GM21786 (cell line): ENCODE measurements at regions not wholly inside any gene's neighbourhood (a gene's known extent, or its start where the extent isn't known, plus 50 kb on each side); places are given as distances from the start of the nearest gene placed in this dataset.
"Not testable (repeated sequence)": the region's sequence is repeated elsewhere in the genome, so short reads cannot be mapped to it uniquely, and the experiment has no call there.

Experiments
- ATAC-seq: cut with Tn5 transposase; IDR thresholded peaks from one replicate; pipeline ENCODE4 v1.9.1; 2021; ENCODE audit not compliant: unreplicated experiment

- ATAC-seq, result no peak
These were observed 193.1 kb upstream of the ADCY2 start for GRCh38 chr5:7202846-7203245.

DNA sequence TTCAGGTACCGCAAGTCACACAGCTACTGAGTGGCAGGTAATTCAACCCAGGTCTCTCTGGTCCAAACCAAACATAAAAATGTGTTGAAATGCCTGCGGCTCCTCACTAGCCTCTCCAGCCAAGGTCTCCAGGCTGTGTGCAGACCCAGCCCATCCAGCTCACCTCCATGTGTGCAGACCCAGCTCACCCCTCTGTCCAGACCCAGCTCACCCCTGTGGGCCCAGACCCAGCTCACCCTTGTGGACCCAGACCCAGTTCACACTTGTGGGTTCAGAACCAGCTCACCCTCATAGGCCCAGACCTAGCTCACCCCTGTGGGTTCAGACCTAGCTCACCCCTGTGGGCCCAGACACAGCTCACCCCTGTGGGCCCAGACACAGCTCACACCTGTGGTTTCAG, 188.0 kb upstream of the ADCY2 start:
- no peak for ATAC-seq

- no peak for ATAC-seq
These were observed 187.0 kb upstream of the ADCY2 start for GRCh38 chr5:7208938-7209337.

- ATAC-seq, result no peak
These were observed 186.3 kb upstream of the ADCY2 start for GRCh38 chr5:7209658-7210057.

DNA sequence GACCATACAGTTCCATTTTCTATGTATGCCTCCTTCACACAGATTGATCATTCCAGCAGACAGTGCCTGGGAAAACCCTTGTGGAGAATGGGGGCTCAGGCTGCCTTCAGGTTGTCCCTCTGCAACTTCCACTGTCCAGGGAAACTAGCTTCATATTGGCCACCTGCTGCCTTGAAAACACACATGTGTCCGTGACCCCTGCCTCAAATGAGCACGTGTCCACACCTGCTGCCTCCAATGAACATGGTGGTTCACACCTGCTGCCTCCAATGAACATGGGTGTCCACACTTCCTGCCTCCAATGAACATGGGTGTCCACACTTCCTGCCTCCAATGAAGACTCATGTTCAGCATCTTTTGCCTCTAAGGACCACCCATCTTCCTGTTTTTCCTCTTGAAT, 185.4 kb upstream of the ADCY2 start:
- ATAC-seq, result no peak

DNA sequence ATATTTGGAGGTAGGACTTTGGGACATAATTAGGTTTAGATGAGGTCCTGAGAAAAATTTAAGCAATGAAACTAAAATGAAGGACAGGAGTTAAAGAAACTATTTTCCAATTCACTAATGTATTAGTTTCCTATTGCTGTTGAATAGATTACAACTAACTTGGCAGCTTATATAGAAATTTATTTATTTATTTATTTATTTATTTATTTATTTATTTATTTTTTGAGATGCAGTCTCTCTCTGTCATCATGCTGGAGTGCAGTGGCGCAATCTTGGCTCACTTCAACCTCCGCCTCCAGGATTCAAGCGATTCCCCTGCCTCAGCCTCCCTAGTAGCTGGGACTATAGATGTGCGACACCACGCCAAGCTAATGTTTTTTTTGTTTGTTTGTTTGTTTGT, 182.4 kb upstream of the ADCY2 start:
- no peak for ATAC-seq

DNA sequence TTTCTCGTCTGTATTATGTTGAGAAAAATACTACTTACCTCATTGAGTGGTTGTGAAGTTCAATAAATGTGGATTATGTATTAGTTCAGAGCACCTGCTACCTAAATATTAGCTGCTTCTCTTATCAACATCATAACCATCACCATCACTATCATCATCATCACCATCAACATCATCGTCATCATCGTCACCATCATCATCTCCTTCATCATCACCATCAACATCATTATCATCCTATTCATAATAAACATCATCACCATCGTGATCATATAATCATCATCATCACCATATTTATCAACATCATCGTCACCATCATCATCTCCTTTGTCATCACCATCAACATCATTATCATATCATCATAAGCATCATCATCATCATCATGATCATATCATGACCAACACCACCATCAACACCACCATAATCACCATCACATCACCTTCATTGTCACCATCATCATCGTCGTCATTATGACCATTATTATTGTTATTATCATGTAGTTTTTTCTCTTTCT, 181.0 kb upstream of the ADCY2 start:
- no peak for ATAC-seq

- ATAC-seq, result no peak
These were observed 177.8 kb upstream of the ADCY2 start for GRCh38 chr5:7218141-7218540.

DNA sequence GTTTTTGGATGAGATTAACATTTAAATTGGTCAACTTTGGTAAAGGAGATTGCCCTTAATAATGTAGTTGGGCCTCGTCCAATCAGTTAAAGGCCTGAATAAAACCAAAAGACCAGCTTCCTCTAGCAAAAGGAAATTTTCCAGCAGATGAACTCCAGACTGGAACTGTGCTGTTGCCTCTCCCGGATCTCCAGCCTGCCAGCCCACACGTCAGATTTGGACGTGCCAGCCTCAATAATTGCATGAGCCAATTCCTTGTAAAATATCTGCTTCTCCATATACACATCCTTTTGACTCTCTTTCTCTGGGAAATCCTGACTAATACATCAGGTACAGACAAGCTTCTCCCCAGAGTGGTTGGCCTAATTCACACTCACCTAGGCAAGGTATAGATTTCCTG, 175.8 kb upstream of the ADCY2 start:
- no peak for ATAC-seq

DNA sequence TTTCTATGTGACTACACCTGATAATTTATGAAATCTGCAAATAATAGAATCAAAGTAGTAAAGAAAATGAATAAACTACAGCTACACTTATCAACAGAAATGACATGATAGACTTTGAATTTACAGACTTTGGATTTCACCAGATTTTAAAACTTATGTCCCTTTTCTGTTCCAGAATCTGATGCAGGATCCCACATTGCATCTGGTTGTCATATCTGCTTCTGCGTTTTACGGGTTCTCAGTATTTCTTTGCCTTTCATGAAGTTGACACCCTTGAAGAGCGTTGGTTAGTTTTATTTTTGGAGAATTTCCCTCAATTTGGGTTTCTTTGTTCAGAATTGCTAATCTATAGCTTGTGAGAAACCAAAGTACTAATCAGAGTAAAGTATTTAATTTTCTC, 174.9 kb upstream of the ADCY2 start:
- no peak for ATAC-seq

DNA sequence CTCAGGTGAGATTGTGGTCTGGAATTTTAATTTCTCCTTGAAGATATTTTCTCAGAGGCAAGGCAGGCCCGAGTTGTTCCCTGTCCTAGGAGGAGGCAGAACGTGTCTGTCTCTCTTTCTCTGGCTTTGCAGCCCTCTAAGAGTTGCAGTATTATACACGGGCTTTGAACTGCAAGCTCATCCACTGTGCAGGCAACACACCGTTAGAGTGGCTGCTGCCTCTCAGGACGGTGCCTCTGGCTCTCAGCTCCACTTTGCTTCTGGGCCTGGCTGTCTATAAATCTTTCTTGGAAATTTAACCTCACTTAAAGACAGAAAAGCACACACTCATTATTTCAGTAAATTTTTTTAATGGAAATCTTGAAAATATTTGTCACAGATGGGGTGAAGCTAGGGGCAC, 170.1 kb upstream of the ADCY2 start:
- ATAC-seq, result no peak

DNA sequence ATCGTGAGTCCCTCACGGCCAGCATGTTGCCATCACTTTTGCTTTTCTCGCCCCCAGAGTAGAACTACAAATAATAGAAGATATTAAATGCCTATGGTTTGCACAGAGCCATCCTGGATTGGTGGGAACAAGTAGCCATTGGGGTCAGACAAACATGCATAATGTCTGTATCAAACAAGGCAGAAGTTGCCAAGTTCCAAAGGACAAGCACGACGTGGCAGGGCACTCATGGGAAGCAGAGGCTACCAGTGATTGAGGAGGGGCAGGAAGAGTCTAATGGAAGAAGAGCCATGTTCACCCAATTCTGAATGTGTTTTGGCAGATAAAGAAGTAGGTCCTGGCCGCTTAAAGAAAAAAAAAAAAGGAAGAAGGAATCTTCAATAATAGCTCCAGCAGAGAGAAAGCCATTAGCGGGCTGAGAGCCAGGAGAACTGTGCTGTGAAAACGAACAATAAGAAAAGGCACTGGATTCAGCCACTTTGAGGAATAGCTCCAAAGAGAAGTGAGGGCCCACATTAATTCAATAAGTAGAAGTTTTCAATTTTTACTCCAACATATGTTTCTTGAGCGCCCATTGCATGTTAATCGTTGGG, 153.7 kb upstream of the ADCY2 start:
- no peak for ATAC-seq

DNA sequence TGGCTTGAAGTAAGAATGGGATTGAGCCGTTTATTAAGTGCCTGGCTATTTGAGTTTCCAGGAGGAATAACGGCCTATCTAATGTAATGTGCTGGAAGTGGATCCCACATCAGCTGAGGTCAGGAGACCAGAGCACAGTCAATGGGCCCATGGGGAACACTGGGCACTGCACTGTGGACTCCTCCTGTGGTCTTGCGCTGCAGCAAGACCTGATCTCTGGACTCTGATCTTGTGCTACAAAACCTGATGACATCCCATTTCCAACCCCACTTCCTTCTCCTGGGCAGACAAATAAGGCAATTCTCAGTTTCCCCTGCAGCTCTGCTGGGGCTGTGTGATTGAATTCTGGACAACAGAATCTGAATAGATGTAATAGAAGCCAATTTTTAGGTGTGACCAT, 151.7 kb upstream of the ADCY2 start:
- no peak for ATAC-seq

DNA sequence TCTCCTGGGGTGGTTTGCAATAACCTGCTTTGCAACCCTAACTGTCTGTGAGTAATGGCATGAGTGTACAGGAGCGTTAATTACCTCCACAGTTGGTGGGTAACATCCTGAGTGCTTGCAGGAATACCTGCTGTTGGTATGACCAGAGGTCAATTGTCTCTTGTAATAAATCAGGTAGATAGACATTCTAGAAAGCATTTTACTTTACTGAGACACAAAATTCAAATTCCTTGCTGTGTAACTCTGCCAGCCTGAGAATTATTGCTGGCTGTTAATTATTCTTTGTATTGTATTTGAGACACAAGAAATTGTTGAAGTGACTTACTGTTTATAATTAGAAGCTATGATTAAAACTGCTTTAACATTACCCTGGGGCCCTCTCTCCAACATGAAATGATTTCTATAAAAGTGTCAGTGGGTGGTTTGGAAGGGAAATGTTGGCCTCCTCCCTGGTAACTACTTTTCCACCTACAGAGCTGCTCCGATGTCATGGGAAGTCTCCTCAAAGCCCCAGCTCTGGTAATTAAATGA, 150.8 kb upstream of the ADCY2 start:
- no peak for ATAC-seq

DNA sequence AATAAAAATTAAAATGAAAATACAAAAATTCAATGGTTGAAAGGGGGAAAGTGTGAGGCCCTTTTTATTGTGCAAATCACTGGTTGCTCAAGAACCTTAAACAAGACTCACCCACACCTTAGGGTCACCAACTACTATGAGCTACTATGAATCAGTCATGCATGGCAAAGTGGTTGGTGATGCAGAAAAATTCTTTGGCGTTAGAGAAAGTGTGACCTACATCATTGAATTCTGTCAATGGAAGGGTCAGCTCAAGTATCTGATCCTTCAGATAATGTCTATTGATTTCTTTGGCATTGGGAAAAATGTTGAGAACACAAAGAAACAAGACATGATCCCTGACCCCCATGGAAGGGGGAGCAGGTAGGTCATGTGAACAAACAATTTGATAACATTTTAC, 149.7 kb upstream of the ADCY2 start:
- no peak for ATAC-seq

DNA sequence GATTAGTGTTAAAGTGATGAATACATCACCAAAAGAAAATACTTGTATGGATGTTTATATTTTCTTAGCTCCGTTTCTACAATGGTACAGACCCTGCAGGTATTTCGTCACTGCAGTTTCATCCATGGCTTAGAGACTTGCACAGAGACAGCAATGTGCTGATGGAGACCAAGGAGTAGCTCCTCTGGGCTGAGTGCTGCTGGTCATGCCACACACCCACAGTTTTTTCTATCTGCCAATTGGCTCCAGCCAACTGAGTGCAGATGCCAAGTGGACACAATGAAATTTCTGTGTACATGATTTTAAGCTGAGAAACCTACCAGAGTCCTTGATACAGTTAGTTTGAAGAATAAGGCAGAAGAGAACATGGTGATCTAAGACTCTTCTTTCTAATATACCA, 145.9 kb upstream of the ADCY2 start:
- no peak for ATAC-seq

GRCh38 chr5:7250611-7251010, 145.3 kb upstream of the ADCY2 start:
- ATAC-seq, result no peak

DNA sequence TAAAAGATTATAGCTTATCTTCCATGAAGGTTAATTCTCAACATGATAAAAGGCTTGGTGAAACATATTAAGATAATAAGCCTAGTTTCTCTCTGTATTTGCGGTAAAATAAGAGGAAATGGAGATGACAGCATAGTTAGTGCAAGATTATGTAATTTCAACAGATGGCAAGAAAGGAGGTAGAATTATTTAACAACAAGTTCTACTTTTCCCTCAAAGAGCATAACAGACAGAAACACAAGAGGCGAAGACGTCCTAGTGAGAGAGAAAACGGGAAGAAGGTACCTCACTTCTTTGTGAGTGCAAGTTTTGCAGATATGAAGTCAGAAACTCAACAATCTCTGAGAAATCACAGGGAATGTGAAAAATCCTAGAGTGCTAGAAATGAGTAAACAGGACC, 144.8 kb upstream of the ADCY2 start:
- no peak for ATAC-seq

DNA sequence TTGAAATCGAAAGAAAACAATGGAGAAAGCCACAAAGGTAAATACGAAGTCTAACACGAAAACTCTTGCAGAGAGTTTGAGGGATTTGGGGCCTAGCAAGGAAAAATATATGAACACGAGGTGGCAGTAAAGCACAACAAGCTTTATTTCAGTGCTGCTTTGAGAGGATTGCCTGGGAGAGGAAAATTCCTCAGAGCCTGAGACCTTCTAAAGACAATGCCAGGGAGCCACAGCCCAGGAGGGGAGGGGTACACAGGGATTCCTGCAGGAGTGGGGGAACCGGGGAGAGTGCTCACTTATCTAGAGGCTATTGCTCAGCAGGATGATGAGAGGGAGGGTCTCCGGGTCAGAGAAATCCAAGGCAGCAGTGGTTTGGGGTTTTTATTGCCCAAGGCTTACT, 134.9 kb upstream of the ADCY2 start:
- no peak for ATAC-seq

GRCh38 chr5:7261900-7262299, 134.0 kb upstream of the ADCY2 start:
- ATAC-seq, result no peak

DNA sequence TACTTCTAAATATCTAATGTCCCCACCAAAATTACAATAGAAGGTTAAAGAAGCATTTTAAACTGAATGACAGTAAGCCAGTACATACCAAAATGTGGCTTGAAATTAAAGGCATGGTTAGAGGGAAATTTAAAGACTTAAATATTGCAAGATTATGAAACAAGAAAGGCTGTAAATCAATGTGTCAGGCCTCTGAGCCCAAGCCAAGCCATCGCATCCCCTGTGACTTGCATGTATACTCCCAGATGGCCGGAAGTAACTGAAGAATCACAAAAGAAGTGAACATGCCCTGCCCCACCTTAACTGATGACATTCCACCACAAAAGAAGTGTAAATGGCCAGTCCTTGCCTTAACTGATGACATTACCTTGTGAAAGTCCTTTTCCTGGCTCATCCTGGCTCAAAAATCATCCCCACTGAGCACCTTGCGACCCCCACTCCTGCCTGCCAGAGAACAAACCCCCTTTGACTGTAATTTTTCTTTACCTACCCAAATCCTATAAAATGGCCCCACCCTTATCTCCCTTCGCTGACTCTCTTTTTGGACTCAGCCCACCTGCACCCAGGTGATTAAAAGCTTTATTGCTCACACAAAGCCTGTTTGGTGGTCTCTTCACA, 132.4 kb upstream of the ADCY2 start:
- ATAC-seq, result not testable (repeated sequence)

- ATAC-seq, result not testable (repeated sequence)
These were observed 130.2 kb upstream of the ADCY2 start for GRCh38 chr5:7265776-7266175.

DNA sequence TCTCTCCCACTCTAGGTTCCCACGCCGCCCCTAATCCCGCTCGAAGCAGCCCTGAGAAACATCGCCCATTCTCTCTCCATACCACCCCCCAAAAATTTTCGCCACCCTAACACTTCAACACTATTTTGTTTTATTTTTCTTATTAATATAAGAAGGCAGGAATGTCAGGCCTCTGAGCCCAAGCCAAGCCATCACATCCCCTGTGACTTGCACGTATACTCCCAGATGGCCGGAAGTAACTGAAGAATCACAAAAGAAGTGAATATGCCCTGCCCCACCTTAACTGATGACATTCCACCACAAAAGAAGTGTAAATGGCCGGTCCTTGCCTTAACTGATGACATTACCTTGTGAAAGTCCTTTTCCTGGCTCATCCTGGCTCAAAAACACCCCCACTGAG, 127.2 kb upstream of the ADCY2 start:
- not testable (repeated sequence) for ATAC-seq
